HG03378 (cell line): ENCODE measurements at regions not wholly inside any gene's neighbourhood (a gene's known extent, or its start where the extent isn't known, plus 50 kb on each side); places are given as distances from the start of the nearest gene placed in this dataset.

Experiments used
- ATAC-seq: cut with Tn5 transposase; IDR thresholded peaks from one replicate; pipeline ENCODE4 v1.9.1; 2021; ENCODE audit warnings: mild to moderate bottlenecking, moderate library complexity; ENCODE audit not compliant: unreplicated experiment

- no peak for ATAC-seq
Measured at GRCh38 chr12:46456356-46457334, 84.1 kb upstream of the SLC38A2 start.

- no peak for ATAC-seq
Measured at GRCh38 chr12:46455648-46456352, 83.2 kb upstream of the SLC38A2 start.

- ATAC-seq, result no peak
Measured at GRCh38 chr12:46454981-46455380, 82.4 kb upstream of the SLC38A2 start.

GRCh38 chr12:46453428-46453827 is 80.9 kb upstream of the SLC38A2 start:
- no peak for ATAC-seq

- no peak for ATAC-seq
Measured at GRCh38 chr12:46452776-46453175, 80.2 kb upstream of the SLC38A2 start.

GRCh38 chr12:46452061-46452615 is 79.6 kb upstream of the SLC38A2 start:
- ATAC-seq, result no peak

GRCh38 chr12:46451276-46452021 is 78.9 kb upstream of the SLC38A2 start:
- no peak for ATAC-seq

GRCh38 chr12:46450279-46450748 is 77.7 kb upstream of the SLC38A2 start:
- no peak for ATAC-seq

- ATAC-seq, result no peak
Measured at GRCh38 chr12:46449856-46450255, 77.3 kb upstream of the SLC38A2 start.

- ATAC-seq, result no peak
Measured at GRCh38 chr12:46449316-46449715, 76.7 kb upstream of the SLC38A2 start.

GRCh38 chr12:46446645-46447044 is 74.1 kb upstream of the SLC38A2 start:
- no peak for ATAC-seq

- ATAC-seq, result no peak
Measured at GRCh38 chr12:46445551-46446235, 73.1 kb upstream of the SLC38A2 start.

GRCh38 chr12:46445093-46445492 is 72.5 kb upstream of the SLC38A2 start:
- ATAC-seq, result no peak

- ATAC-seq, result no peak
Measured at GRCh38 chr12:46443594-46444263, 71.2 kb upstream of the SLC38A2 start.

GRCh38 chr12:46442738-46443137 is 70.2 kb upstream of the SLC38A2 start:
- no peak for ATAC-seq

GRCh38 chr12:46442239-46442638 is 69.7 kb upstream of the SLC38A2 start:
- ATAC-seq, result no peak

GRCh38 chr12:46439793-46440511 is 67.4 kb upstream of the SLC38A2 start:
- no peak for ATAC-seq

- ATAC-seq, result no peak
Measured at GRCh38 chr12:46438719-46439319, 66.2 kb upstream of the SLC38A2 start.

- no peak for ATAC-seq
Measured at GRCh38 chr12:46438256-46438655, 65.7 kb upstream of the SLC38A2 start.
